Liver (tissue), 8 donors: ENCODE measurements at regions not wholly inside any gene's neighbourhood (a gene's known extent, or its start where the extent isn't known, plus 50 kb on each side); places are given as distances from the start of the nearest gene placed in this dataset.

Experiments
- DNase-seq: peaks from one replicate; pipeline ENCODE4 v3.0.0-alpha.2; 2017; ENCODE audit warnings: low spot score
- H3K27ac ChIP-seq, 2 donors: one replicate each; pipeline ENCODE4 v1.7.0; 2013; ENCODE audit warnings: inconsistent platforms in 2 of 2, low read length in 2 of 2, control low read depth in 1 of 2, low read depth in 1 of 2, mild to moderate bottlenecking in 1 of 2
- H3K27me3 ChIP-seq, 4 donors: one replicate each; pipeline versions ENCODE4 v1.6.1 to v1.7.0; 2013; ENCODE audit warnings: low read length in 3 of 4, inconsistent platforms in 1 of 4, mild to moderate bottlenecking in 1 of 4, moderate library complexity in 1 of 4; ENCODE audit not compliant: control insufficient read depth in 4 of 4, insufficient read depth in 4 of 4
- H3K36me3 ChIP-seq, 4 donors: one replicate each; pipeline versions ENCODE4 v1.6.1 to v1.7.0; 2013; ENCODE audit warnings: low read length in 3 of 4, mild to moderate bottlenecking in 3 of 4, low read depth in 1 of 4, moderate library complexity in 1 of 4; ENCODE audit not compliant: control insufficient read depth in 4 of 4, insufficient read depth in 3 of 4
- H3K4me1 ChIP-seq, 4 donors: one replicate each; pipeline versions ENCODE4 v1.6.1 to v1.7.0; 2013; ENCODE audit warnings: low read length in 3 of 4, mild to moderate bottlenecking in 3 of 4, moderate library complexity in 1 of 4; ENCODE audit not compliant: control insufficient read depth in 4 of 4, insufficient read depth in 4 of 4
- H3K4me3 ChIP-seq, 3 donors: one replicate each; pipeline versions ENCODE4 v1.6.1 to v1.7.0; 2013; ENCODE audit warnings: low read length in 3 of 3, control low read depth in 1 of 3, low read depth in 1 of 3, mild to moderate bottlenecking in 1 of 3
- H3K9ac ChIP-seq, 2 donors: one replicate each; pipeline ENCODE4 v1.7.0; 2013; ENCODE audit warnings: low read length in 2 of 2, mild to moderate bottlenecking in 2 of 2, moderate library complexity in 2 of 2, control low read depth in 1 of 2, low read depth in 1 of 2
- H3K9me3 ChIP-seq, 4 donors: one replicate each; pipeline versions ENCODE4 v1.6.1 to v1.7.0; 2013; ENCODE audit warnings: low read length in 3 of 4; ENCODE audit not compliant: control insufficient read depth in 4 of 4
- ATF3 ChIP-seq: IDR thresholded peaks from 2 replicates; pipeline ENCODE4 v1.6.1; 2016; ENCODE audit warnings: antibody characterized with exemption
- CTCF ChIP-seq: fragments of 150-350 bp; IDR thresholded peaks from 2 replicates; pipeline ENCODE4 v1.5.1; 2017; ENCODE audit warnings: improper control_type of control experiment, low read depth, low read length; ENCODE audit not compliant: missing input control
- EGR1 ChIP-seq, 2 donors: IDR thresholded peaks; 2 replicates each; pipeline ENCODE4 v1.6.1; 2016 to 2018; ENCODE audit warnings: antibody characterized with exemption in 2 of 2, low read depth in 2 of 2
- FOXA1 ChIP-seq: IDR thresholded peaks from 2 replicates; pipeline ENCODE4 v1.6.1; 2016; ENCODE audit warnings: antibody characterized with exemption
- FOXA2 ChIP-seq: IDR thresholded peaks from 2 replicates; pipeline ENCODE4 v1.6.1; 2016; ENCODE audit warnings: antibody characterized with exemption
- GABPA ChIP-seq, 2 donors: IDR thresholded peaks in 1 of 2; conservative IDR thresholded peaks in 1 of 2; 2 replicates each; pipeline ENCODE4 v1.6.1; 2016; ENCODE audit warnings: antibody characterized with exemption in 2 of 2, mild to moderate bottlenecking in 1 of 2, moderate library complexity in 1 of 2
- HNF4A ChIP-seq, 2 donors: conservative IDR thresholded peaks; 2 replicates each; pipeline ENCODE4 v1.6.1; 2016; ENCODE audit warnings: antibody characterized with exemption in 2 of 2, mild to moderate bottlenecking in 2 of 2
- JUND ChIP-seq, 2 donors: IDR thresholded peaks; 2 replicates each; pipeline ENCODE4 v1.6.1; 2016; ENCODE audit warnings: antibody characterized with exemption in 2 of 2
- MAX ChIP-seq: IDR thresholded peaks from 2 replicates; pipeline ENCODE4 v1.6.1; 2016; ENCODE audit warnings: antibody characterized with exemption
- NR2F2 ChIP-seq: IDR thresholded peaks from 2 replicates; pipeline ENCODE4 v1.6.1; 2016; ENCODE audit warnings: antibody characterized with exemption
- RAD21 ChIP-seq, 2 donors: IDR thresholded peaks; 2 replicates each; pipeline ENCODE4 v1.6.1; 2016; ENCODE audit warnings: antibody characterized with exemption in 2 of 2, mild to moderate bottlenecking in 2 of 2
- REST ChIP-seq: IDR thresholded peaks from 2 replicates; pipeline ENCODE4 v1.6.1; 2016; ENCODE audit warnings: antibody characterized with exemption, mild to moderate bottlenecking
- RXRA ChIP-seq, 2 donors: IDR thresholded peaks; 2 replicates each; pipeline ENCODE4 v1.6.1; 2017 to 2018; ENCODE audit warnings: antibody characterized with exemption in 2 of 2, mild to moderate bottlenecking in 1 of 2
- SP1 ChIP-seq: IDR thresholded peaks from 2 replicates; pipeline ENCODE4 v1.6.1; 2018; ENCODE audit warnings: antibody characterized with exemption, mild to moderate bottlenecking
- YY1 ChIP-seq: IDR thresholded peaks from 2 replicates; pipeline ENCODE4 v1.6.1; 2016; ENCODE audit warnings: antibody characterized with exemption, mild to moderate bottlenecking
- WGBS: extraction: QIAGEN DNeasy Blood & Tissue Kit; methylation state at CpG from one replicate; pipeline ENCODE4 v1.1.7; 2013; 5-methylcytosine and 5-hydroxymethylcytosine counted together
- donor health status: healthy.
- donor health status: healthy.
- donor health status: healthy.
- donor health status: healthy.
- donor health status: healthy.

GRCh38 chr12:46461459-46461858 is 88.9 kb upstream of the SLC38A2 start:
- WGBS, result 74% methylated on average over 5 of the region's 5 CpGs
- no peak for DNase-seq
- TF ChIP-seq HNF4A (conservative IDR thresholded peaks at IDR 0.05) (no peak), SP1 (peak; percentile 54), NR2F2 (peak; percentile 81), REST (no peak), RXRA (IDR thresholded peaks at IDR 0.05) (peak in 1 of 2 donors; percentile 35), RAD21 (IDR thresholded peaks at IDR 0.05) (no peak)
- Histone ChIP-seq H3K9ac (no peak overlapping the region), H3K9me3 (no peaks in the 10 kb centered on the region), H3K27me3 (no peaks in the 10 kb centered on the region), H3K4me1 (peaks cover 0 to 5% (median 2%) of the 10 kb centered on the region in 4 donors), H3K36me3 (no peaks in the 10 kb centered on the region), H3K4me3 (no peak overlapping the region), H3K27ac (peak overlapping the region in 1 of 2 donors; percentile 36)

GRCh38 chr12:46460682-46461210 is 88.2 kb upstream of the SLC38A2 start:
- Histone ChIP-seq H3K9me3 (no peaks in the 10 kb centered on the region), H3K36me3 (no peaks in the 10 kb centered on the region), H3K4me1 (peaks cover 0 to 5% (median 2%) of the 10 kb centered on the region in 4 donors), H3K27ac (peak overlapping the region in 1 of 2 donors; percentile 36), H3K27me3 (no peaks in the 10 kb centered on the region), H3K9ac (no peak overlapping the region), H3K4me3 (no peak overlapping the region)
- 92% methylated on average over 2 of the region's 2 CpGs for WGBS
- peak; percentile 0 for TF ChIP-seq MAX
- no peak for TF ChIP-seq FOXA1
- no peak for DNase-seq

GRCh38 chr12:46459861-46460545 is 87.4 kb upstream of the SLC38A2 start:
- Histone ChIP-seq H3K4me3 (no peak overlapping the region), H3K36me3 (no peaks in the 10 kb centered on the region), H3K9ac (no peak overlapping the region), H3K4me1 (peaks cover 0 to 5% (median 2%) of the 10 kb centered on the region in 4 donors), H3K9me3 (no peaks in the 10 kb centered on the region), H3K27ac (peak overlapping the region; percentile 7 to 27), H3K27me3 (no peaks in the 10 kb centered on the region)
- TF ChIP-seq ATF3 (no peak), EGR1 (IDR thresholded peaks at IDR 0.05; ENCODE audit: low read depth in 2 of 2) (no peak), NR2F2 (no peak), YY1 (no peak), CTCF (no peak), RAD21 (IDR thresholded peaks at IDR 0.05) (no peak), GABPA (IDR thresholded peaks at IDR 0.05 in 1 of 2, conservative IDR thresholded peaks at IDR 0.05 in 1 of 2) (no peak), MAX (peak; percentile 12), SP1 (no peak), RXRA (IDR thresholded peaks at IDR 0.05) (no peak), JUND (IDR thresholded peaks at IDR 0.05) (no peak), FOXA2 (no peak), FOXA1 (peak; percentile 4)
- WGBS, result 70% methylated on average over 5 of the region's 5 CpGs
- DNase-seq, result no peak
